Activated CD4-positive, alpha-beta T cell treated with anti-CD3 and anti-CD28 coated beads, Interleukin-2, amount 10 ng/mL, durations not matched to agents 24 days and 14 days (primary cell): ENCODE measurements at regions not wholly inside any gene's neighbourhood (a gene's known extent, or its start where the extent isn't known, plus 50 kb on each side); places are given as distances from the start of the nearest gene placed in this dataset.

Experiments
- DNase-seq: peaks from one replicate; pipeline ENCODE4 v3.0.0; 2022
- H3K27ac Mint-ChIP-seq: one replicate; pipeline ENCODE4 v1.8.0; 2022; ENCODE audit warnings: mild to moderate bottlenecking, mixed read lengths
- H3K27me3 Mint-ChIP-seq: one replicate; pipeline ENCODE4 v1.8.0; 2022; ENCODE audit warnings: mixed read lengths
- H3K36me3 Mint-ChIP-seq: one replicate; pipeline ENCODE4 v1.8.0; 2022; ENCODE audit warnings: low read depth, mild to moderate bottlenecking, mixed read lengths
- H3K4me1 Mint-ChIP-seq: one replicate; pipeline ENCODE4 v1.8.0; 2021; ENCODE audit warnings: mixed read lengths
- H3K4me3 Mint-ChIP-seq: one replicate; pipeline ENCODE4 v1.8.0; 2022; ENCODE audit warnings: mild to moderate bottlenecking, moderate library complexity, mixed read lengths
- H3K9me3 Mint-ChIP-seq: one replicate; pipeline ENCODE4 v1.8.0; 2021; ENCODE audit warnings: mixed read lengths
- intact Hi-C: fragments of 100-400 bp; cut with micrococcal nuclease; formaldehyde crosslinking; loops from one replicate; pipeline ENCODE4 v1.15.1; 2023

DNA sequence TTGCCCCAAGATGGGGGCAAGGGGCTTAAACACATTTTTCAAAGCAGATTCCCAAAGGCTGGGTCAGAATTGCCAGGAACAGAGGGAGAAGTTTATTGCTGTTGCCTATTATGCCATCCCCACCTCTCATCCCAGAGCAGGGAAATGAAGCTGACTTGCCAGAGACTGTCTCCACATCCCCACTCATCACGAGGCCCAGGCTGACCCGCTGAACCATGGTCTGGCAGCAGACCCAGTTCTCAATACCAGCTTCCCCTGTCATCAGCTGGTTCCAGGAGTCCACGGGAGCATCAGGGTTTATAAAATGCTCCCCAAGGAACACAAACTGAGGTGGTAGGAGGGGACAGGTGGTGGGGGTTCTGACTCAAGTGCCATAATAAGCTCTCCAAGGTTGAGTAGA lies 605.9 kb downstream of the NPHP4 start:
- Mint-ChIP-seq H3K36me3 (no peaks in the 10 kb centered on the region), H3K27ac (no peak overlapping the region), H3K9me3 (no peaks in the 10 kb centered on the region), H3K27me3 (no peaks in the 10 kb centered on the region), H3K4me1 (peaks cover 22% of the 10 kb centered on the region), H3K4me3 (no peak overlapping the region)
- intact Hi-C loops = no loop called here
- DNase-seq = no peak

GRCh38 chr1:5385956-5386355 lies 606.3 kb downstream of the NPHP4 start:
- no peaks in the 10 kb centered on the region for H3K27me3 Mint-ChIP-seq
- DNase-seq = no peak
- H3K36me3 Mint-ChIP-seq = no peaks in the 10 kb centered on the region
- intact Hi-C loops = no loop called here
- no peak overlapping the region for H3K27ac Mint-ChIP-seq
- no peak overlapping the region for H3K4me3 Mint-ChIP-seq
- peaks cover 22% of the 10 kb centered on the region for H3K4me1 Mint-ChIP-seq
- no peaks in the 10 kb centered on the region for H3K9me3 Mint-ChIP-seq

DNA sequence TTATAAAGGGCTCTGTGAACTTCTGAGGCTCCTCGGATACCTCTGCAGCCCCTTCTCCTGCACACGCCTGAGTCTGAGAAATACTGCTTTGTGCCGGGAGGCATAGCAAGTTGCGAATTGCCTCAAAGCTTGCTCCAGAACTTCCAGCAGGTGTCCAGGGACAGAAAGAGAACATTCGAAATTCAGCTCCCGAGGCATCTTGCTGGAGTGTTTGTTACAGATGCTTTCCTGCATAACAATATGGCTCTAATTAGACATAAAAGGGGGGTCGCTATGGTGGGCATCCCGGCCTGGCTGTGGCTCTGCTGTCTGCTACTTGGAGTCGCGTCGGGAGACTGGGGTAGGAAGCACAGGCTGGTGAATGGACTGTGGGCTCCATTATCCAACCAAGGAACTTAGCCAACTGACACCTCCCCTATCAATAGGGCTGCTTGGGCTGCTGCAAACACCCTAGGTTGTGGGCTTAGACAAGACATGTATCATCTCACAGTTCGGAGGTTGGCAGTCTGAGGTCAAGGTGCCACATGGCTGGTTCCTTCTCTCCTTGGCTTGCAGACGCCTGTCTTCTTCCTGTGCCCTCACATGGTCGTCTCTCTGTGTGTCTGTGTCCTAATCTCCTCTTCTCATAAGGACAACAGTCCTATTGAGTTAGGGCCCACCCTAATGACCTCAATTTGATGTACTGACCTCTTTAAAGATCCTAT lies 607.0 kb downstream of the NPHP4 start:
- H3K9me3 Mint-ChIP-seq = no peaks in the 10 kb centered on the region
- DNase-seq = no peak
- intact Hi-C loops = no loop called here

DNA sequence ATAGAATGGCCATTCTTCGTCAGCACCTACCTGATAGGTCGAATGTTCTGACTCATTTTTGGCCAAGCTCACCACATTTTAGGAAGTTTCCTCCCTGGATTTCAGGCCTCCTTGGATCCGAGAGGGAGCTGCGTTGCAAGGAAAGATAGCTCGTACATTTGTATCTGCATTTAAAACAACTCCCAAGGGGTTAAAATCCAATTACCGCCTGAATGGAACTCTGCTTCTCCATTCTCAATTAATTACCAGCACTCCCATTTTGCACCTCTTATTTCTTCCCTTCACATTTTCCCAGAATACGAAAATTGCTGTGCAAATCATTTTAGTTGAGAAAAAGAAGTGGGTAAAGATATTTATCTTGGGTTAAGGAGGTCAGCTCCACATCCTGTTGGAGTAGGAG lies 610.7 kb downstream of the NPHP4 start:
- DNase-seq = no peak
- H3K27me3 Mint-ChIP-seq = no peaks in the 10 kb centered on the region

More for the DNA sequence above, 607.0 kb downstream of the NPHP4 start:
- H3K36me3 Mint-ChIP-seq = no peaks in the 10 kb centered on the region
- H3K27ac Mint-ChIP-seq = no peak overlapping the region
- H3K4me1 Mint-ChIP-seq = peaks cover 18% of the 10 kb centered on the region
- no peaks in the 10 kb centered on the region for H3K27me3 Mint-ChIP-seq
- H3K4me3 Mint-ChIP-seq = no peak overlapping the region

DNA sequence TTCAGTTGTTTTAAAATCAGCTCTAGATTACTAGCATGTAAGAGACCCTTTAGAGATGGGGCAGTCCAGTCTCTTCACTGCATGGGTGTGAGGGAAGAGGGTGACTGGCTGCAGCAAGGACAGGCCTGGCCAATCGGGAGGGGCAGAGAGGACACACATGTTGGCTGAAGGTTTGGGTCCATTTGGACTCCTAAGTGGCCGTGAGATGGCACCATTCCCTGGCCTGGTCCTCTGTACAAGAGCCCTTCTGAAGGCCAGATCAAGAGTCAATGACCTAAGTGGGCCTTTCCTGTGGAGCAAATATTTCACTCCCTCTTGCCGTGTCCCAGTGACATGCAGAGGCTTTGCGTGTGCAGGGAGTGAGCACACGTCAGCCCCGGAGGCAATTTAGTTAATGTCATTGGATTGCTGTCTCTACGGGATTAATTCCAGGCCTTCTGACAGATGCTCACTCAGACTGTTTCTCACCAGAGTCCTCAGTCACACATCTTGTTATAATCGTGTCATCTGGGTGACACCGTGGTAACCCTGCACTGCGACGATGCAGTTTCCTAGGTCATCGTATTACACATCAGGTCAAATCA lies 613.0 kb downstream of the NPHP4 start:
- intact Hi-C loops = no loop called here
- H3K27me3 Mint-ChIP-seq = peaks cover 2% of the 10 kb centered on the region
- no peak overlapping the region for H3K27ac Mint-ChIP-seq
- DNase-seq = no peak
- no peaks in the 10 kb centered on the region for H3K4me1 Mint-ChIP-seq
- H3K4me3 Mint-ChIP-seq = no peak overlapping the region
- no peaks in the 10 kb centered on the region for H3K9me3 Mint-ChIP-seq
- no peaks in the 10 kb centered on the region for H3K36me3 Mint-ChIP-seq

More for the DNA sequence above, 610.7 kb downstream of the NPHP4 start:
- no peak overlapping the region for H3K27ac Mint-ChIP-seq
- H3K9me3 Mint-ChIP-seq = no peaks in the 10 kb centered on the region
- no peaks in the 10 kb centered on the region for H3K4me1 Mint-ChIP-seq
- intact Hi-C loops = no loop called here
- H3K36me3 Mint-ChIP-seq = no peaks in the 10 kb centered on the region
- no peak overlapping the region for H3K4me3 Mint-ChIP-seq

- Mint-ChIP-seq H3K27me3 (peaks cover 2% of the 10 kb centered on the region), H3K4me1 (no peaks in the 10 kb centered on the region), H3K27ac (no peak overlapping the region), H3K9me3 (peaks cover 9% of the 10 kb centered on the region), H3K4me3 (no peak overlapping the region), H3K36me3 (no peaks in the 10 kb centered on the region)
- intact Hi-C loops = no loop called here
- no peak for DNase-seq
Observed at GRCh38 chr1:5376538-5377247, 615.5 kb downstream of the NPHP4 start.

DNA sequence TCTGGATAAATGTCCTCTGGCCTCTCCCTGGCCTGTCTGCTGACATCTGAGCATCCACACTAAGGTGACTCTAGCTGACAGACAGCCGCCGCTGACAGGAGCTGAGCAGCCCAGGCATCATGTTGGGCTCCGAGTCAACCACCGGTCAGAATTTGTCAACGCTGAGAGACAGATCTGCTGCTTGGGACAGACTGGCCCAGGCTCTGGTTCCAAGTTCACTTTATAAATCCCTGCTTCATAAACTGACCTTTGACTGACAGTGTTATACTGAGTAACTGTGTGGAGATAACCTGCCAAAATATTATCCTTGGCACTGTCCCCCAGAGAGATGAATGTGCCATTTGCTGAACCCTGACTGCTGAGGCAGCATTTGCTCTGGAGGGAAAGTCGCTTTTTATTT lies 616.7 kb downstream of the NPHP4 start:
- H3K4me1 Mint-ChIP-seq = peaks cover 9% of the 10 kb centered on the region
- H3K27ac Mint-ChIP-seq = no peak overlapping the region
- intact Hi-C loops = no loop called here
- peaks cover 2% of the 10 kb centered on the region for H3K27me3 Mint-ChIP-seq
- H3K9me3 Mint-ChIP-seq = peaks cover 16% of the 10 kb centered on the region
- no peak for DNase-seq
- H3K4me3 Mint-ChIP-seq = no peak overlapping the region
- H3K36me3 Mint-ChIP-seq = no peaks in the 10 kb centered on the region

DNA sequence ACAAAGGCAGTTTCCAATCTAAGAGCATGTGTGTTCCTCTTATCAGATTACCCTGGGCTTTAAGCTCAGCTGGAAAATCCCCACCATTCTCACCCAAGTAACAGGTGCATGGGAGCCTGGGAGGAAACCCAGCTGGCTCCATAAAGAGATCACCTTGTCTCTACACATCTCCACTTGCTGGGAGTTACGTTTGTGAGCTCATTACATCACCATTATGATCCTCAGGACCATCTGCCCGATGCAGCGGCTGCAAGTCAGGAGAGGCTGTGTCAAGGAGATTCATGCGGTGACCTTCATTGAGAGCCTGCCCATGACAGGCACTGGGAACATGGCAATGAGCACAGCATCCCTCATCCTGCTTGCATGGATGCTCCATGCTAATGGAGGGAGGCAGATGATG lies 618.0 kb downstream of the NPHP4 start:
- no peak overlapping the region for H3K4me3 Mint-ChIP-seq
- peaks cover 2% of the 10 kb centered on the region for H3K27me3 Mint-ChIP-seq
- no peaks in the 10 kb centered on the region for H3K36me3 Mint-ChIP-seq
- peaks cover 17% of the 10 kb centered on the region for H3K4me1 Mint-ChIP-seq
- peaks cover 17% of the 10 kb centered on the region for H3K9me3 Mint-ChIP-seq
- intact Hi-C loops = no loop called here
- no peak for DNase-seq
- H3K27ac Mint-ChIP-seq = no peak overlapping the region

DNA sequence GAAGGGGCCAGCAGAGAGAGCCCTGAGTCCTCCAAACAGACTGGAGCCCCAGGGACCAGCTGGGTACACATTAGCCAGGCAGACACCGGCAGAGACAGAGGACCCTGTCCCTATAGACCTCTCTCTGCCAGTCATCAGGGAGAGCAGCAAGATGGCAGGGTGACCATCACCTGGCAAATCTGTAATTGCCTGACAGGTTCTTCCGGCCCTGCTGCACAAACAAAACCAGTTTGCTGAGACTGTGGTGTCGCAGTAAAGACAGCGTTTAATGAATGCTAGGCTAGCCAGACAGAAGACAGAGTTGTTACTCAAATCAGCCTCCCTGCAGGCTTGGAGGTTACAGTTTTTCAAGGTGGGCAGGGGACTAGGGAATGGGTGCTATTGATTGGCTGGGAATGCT lies 618.9 kb downstream of the NPHP4 start:
- Mint-ChIP-seq H3K4me1 (peaks cover 17% of the 10 kb centered on the region), H3K9me3 (peaks cover 17% of the 10 kb centered on the region), H3K27ac (no peak overlapping the region), H3K27me3 (peaks cover 2% of the 10 kb centered on the region), H3K36me3 (no peaks in the 10 kb centered on the region), H3K4me3 (no peak overlapping the region)
- DNase-seq = no peak
- intact Hi-C loops = no loop called here

GRCh38 chr1:5371270-5371669 lies 621.0 kb downstream of the NPHP4 start:
- no peak overlapping the region for H3K27ac Mint-ChIP-seq
- H3K4me3 Mint-ChIP-seq = no peak overlapping the region
- intact Hi-C loops = no loop called here
- peaks cover 17% of the 10 kb centered on the region for H3K9me3 Mint-ChIP-seq
- DNase-seq = no peak
- H3K4me1 Mint-ChIP-seq = peaks cover 17% of the 10 kb centered on the region
- peaks cover 2% of the 10 kb centered on the region for H3K27me3 Mint-ChIP-seq
- no peaks in the 10 kb centered on the region for H3K36me3 Mint-ChIP-seq

DNA sequence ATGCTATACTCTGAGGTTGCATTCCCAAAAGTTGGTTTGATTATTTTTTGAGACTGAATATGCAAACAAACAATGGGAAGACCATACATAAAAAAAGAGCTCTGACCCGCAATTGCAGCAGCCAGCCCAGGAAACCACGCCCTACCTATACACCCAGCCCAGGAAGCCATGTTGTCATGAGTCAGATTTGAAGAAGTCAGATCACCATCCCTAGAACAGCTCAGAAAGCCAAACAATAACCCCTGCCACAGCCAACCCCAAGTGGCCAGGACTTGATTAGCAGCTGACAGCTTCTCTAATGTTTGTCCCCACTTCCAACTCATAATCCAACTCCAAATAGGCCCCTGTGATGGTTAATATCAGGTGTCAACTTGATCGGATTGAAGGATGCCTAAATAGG lies 621.9 kb downstream of the NPHP4 start:
- Mint-ChIP-seq H3K27ac (no peak overlapping the region), H3K27me3 (no peaks in the 10 kb centered on the region), H3K4me1 (peaks cover 17% of the 10 kb centered on the region), H3K9me3 (peaks cover 17% of the 10 kb centered on the region), H3K36me3 (no peaks in the 10 kb centered on the region), H3K4me3 (peak overlapping the region; percentile 20)
- intact Hi-C loops = no loop called here
- peak; percentile 73 for DNase-seq

DNA sequence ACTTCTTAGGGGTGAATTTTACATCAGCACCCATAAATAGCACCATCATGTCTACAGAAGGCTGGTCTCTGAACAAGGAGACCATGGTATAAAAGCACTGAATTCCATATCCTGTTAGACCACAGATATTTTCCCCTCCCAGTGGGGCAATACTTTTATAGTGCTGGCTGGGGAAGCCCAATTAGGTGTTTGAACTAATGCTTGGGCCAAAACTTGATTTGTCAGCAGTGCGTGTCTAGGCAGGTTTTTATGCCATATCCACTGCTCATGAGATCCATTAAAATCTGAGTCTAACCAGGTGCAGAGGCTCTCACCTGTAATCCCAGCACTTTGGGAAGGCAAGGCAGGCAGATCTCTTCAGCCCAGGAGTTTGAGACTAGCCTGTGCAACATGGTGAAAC lies 623.0 kb downstream of the NPHP4 start:
- no peak for DNase-seq
- no peaks in the 10 kb centered on the region for H3K27me3 Mint-ChIP-seq
- H3K27ac Mint-ChIP-seq = no peak overlapping the region
- H3K9me3 Mint-ChIP-seq = peaks cover 17% of the 10 kb centered on the region
- no peak overlapping the region for H3K4me3 Mint-ChIP-seq
- intact Hi-C loops = no loop called here
- no peaks in the 10 kb centered on the region for H3K36me3 Mint-ChIP-seq
- H3K4me1 Mint-ChIP-seq = peaks cover 17% of the 10 kb centered on the region

DNA sequence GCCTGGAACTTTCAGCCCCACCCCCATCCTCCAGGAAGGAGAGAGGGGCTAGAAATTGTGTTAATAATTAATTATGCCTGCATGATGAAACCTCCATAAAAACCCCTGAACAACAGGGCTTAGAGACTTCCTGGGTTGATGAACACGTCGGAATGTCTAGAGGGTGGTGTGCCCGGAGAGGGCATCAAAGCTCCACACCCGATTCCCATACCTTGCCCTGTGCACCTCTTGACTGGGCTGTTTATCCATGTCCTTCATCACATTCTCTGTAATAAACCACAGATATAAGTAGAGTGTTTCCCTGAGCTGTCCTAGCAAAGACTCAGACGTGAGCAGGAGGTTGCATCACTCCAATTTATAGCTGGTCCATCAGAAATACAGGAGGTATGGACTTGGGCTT lies 624.0 kb downstream of the NPHP4 start:
- Mint-ChIP-seq H3K4me3 (no peak overlapping the region), H3K9me3 (peaks cover 12% of the 10 kb centered on the region), H3K36me3 (no peaks in the 10 kb centered on the region), H3K27ac (no peak overlapping the region), H3K27me3 (no peaks in the 10 kb centered on the region), H3K4me1 (peaks cover 17% of the 10 kb centered on the region)
- intact Hi-C loops = no loop called here
- no peak for DNase-seq

- Mint-ChIP-seq H3K27me3 (no peaks in the 10 kb centered on the region), H3K27ac (no peak overlapping the region), H3K4me3 (no peak overlapping the region), H3K9me3 (peaks cover 8% of the 10 kb centered on the region), H3K4me1 (peaks cover 17% of the 10 kb centered on the region), H3K36me3 (no peaks in the 10 kb centered on the region)
- intact Hi-C loops = no loop called here
- no peak for DNase-seq
Observed at GRCh38 chr1:5367306-5367705, 624.9 kb downstream of the NPHP4 start.
